KMS-11 (cell line): ENCODE measurements at regions not wholly inside any gene's neighbourhood (a gene's known extent, or its start where the extent isn't known, plus 50 kb on each side); places are given as distances from the start of the nearest gene placed in this dataset.

ENCODE experiments used
- H2AFZ ChIP-seq: fragments of 200-600 bp; sonication (generic); 2 replicates; pipeline ENCODE4 v1.6.1; 2016; ENCODE audit warnings: antibody characterized with exemption, mixed run types, low read depth
- H3K27ac ChIP-seq: fragments of 200-600 bp; sonication (generic); 2 replicates; pipeline ENCODE4 v1.6.1; 2016; ENCODE audit warnings: mild to moderate bottlenecking, mixed run types
- H3K27me3 ChIP-seq: fragments of 200-600 bp; sonication (generic); 2 replicates; pipeline ENCODE4 v1.6.1; 2017; ENCODE audit warnings: mild to moderate bottlenecking, low read depth, mixed run types, moderate library complexity; ENCODE audit not compliant: insufficient read depth
- H3K36me3 ChIP-seq: fragments of 200-600 bp; sonication (generic); 2 replicates; pipeline ENCODE4 v1.6.1; 2017; ENCODE audit warnings: mild to moderate bottlenecking, mixed run types; ENCODE audit not compliant: insufficient read depth
- H3K4me1 ChIP-seq: fragments of 200-600 bp; sonication (generic); 2 replicates; pipeline ENCODE4 v1.6.1; 2016; ENCODE audit warnings: mild to moderate bottlenecking, low read depth, mixed run types; ENCODE audit not compliant: poor library complexity, severe bottlenecking
- H3K4me2 ChIP-seq: fragments of 200-600 bp; sonication (generic); 2 replicates; pipeline ENCODE4 v1.7.0; 2016; ENCODE audit warnings: mild to moderate bottlenecking, mixed run types
- H3K4me3 ChIP-seq: fragments of 200-600 bp; sonication (generic); IDR thresholded peaks from 2 replicates; pipeline ENCODE4 v1.6.1; 2017; ENCODE audit warnings: low read depth, low read length, mixed read lengths; ENCODE audit not compliant: insufficient read depth
- H3K79me2 ChIP-seq: fragments of 200-600 bp; sonication (generic); 2 replicates; pipeline ENCODE4 v1.6.1; 2016; ENCODE audit warnings: low read depth, mixed run types; ENCODE audit not compliant: insufficient read depth
- H3K9ac ChIP-seq: fragments of 200-600 bp; sonication (generic); 2 replicates; pipeline ENCODE4 v1.6.1; 2016; ENCODE audit warnings: mild to moderate bottlenecking, mixed run types
- H4K20me1 ChIP-seq: fragments of 200-600 bp; sonication (generic); 2 replicates; pipeline ENCODE4 v1.6.1; 2016; ENCODE audit warnings: mild to moderate bottlenecking, mixed run types; ENCODE audit not compliant: insufficient read depth
- CTCF ChIP-seq: fragments of 200-600 bp; sonication (generic); conservative IDR thresholded peaks from 2 replicates; pipeline ENCODE4 v1.6.1; 2017; ENCODE audit warnings: low read depth, mild to moderate bottlenecking, antibody characterized with exemption, low read length, moderate library complexity, mixed read lengths

GRCh38 chr4:18369561-18369960, 348.0 kb upstream of the LCORL start:
- no peak overlapping the region for H3K9ac ChIP-seq
- H3K27me3 ChIP-seq: no peaks in the 10 kb centered on the region
- no peak overlapping the region for H3K27ac ChIP-seq
- H3K4me3 ChIP-seq: no peak overlapping the region
- H3K4me1 ChIP-seq: no peaks in the 10 kb centered on the region
- no peak overlapping the region for H3K4me2 ChIP-seq
- H3K79me2 ChIP-seq: no peaks in the 10 kb centered on the region
- H4K20me1 ChIP-seq: no peaks in the 10 kb centered on the region
- TF ChIP-seq CTCF: no peak
- no peak overlapping the region for H2AFZ ChIP-seq
- H3K36me3 ChIP-seq: no peaks in the 10 kb centered on the region

DNA sequence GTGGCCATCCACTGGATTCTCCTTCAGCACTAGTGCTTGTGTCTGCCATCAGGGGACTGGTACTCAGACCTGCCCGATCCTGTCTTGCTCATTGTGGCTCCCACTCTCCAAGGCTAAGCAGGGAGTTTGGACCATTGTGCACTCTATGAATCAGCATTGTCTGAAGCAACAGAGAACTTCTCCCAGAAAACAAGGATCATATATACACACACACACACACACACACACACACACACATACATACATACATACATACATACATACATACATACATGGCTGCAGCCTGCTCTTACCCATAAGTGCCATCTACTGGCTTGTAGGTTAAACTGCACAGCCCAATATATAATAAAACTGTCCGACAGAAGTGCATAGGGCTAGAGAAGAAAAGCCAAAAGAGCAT, 345.3 kb upstream of the LCORL start:
- Histone ChIP-seq H4K20me1 (no peaks in the 10 kb centered on the region), H3K79me2 (no peaks in the 10 kb centered on the region), H3K27ac (no peak overlapping the region), H2AFZ (no peak overlapping the region), H3K4me2 (no peak overlapping the region), H3K4me1 (no peaks in the 10 kb centered on the region), H3K4me3 (no peak overlapping the region), H3K36me3 (no peaks in the 10 kb centered on the region), H3K9ac (no peak overlapping the region), H3K27me3 (no peaks in the 10 kb centered on the region)
- peak; percentile 72 for TF ChIP-seq CTCF

DNA sequence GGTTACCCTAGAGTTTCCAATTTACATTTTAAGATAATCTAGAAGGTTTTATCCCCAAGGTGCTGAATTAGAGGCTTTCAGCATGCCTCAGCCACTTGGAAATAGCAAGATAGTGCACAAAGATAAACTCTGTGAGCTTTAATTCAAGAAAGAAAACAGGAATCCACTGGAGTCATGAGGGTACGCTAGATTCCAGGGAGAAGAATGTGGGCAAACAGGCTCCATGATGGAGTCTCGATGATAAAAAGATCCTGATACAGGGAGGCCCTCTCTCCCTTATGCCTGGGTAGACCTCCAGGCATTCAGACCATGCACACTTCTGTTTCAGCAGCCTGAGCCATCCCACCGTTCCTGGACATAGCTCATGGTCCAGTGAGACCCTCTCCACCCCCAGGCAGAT, 344.6 kb upstream of the LCORL start:
- H3K36me3 ChIP-seq: no peaks in the 10 kb centered on the region
- H3K4me3 ChIP-seq: no peak overlapping the region
- no peak overlapping the region for H2AFZ ChIP-seq
- TF ChIP-seq CTCF: no peak
- no peak overlapping the region for H3K4me2 ChIP-seq
- no peaks in the 10 kb centered on the region for H3K79me2 ChIP-seq
- no peaks in the 10 kb centered on the region for H4K20me1 ChIP-seq
- no peak overlapping the region for H3K27ac ChIP-seq
- no peaks in the 10 kb centered on the region for H3K4me1 ChIP-seq
- H3K9ac ChIP-seq: no peak overlapping the region
- H3K27me3 ChIP-seq: no peaks in the 10 kb centered on the region

DNA sequence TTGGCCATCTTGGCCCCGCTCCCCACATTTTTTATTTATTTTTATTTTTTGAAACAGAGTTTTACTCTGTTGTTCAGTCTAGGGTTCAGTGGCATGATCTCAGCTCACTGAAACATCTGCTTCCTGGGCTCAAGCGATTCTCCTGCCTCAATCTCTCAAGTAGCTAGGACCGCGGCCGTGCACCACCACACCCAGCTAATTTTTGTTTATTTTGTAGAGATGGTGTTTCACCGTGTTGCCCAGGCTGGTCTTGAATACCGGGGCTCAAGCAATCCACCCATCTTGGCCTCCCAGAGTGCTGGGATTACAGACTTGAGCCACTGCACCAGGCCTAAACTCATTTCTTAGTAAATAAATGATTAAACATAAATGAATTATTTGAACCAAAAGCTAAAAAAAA, 322.0 kb upstream of the LCORL start:
- Histone ChIP-seq H4K20me1 (no peaks in the 10 kb centered on the region), H2AFZ (no peak overlapping the region), H3K9ac (no peak overlapping the region), H3K27me3 (no peaks in the 10 kb centered on the region), H3K4me3 (no peak overlapping the region), H3K27ac (no peak overlapping the region), H3K4me1 (no peaks in the 10 kb centered on the region), H3K4me2 (no peak overlapping the region), H3K36me3 (no peaks in the 10 kb centered on the region), H3K79me2 (no peaks in the 10 kb centered on the region)
- TF ChIP-seq CTCF: no peak

GRCh38 chr4:18342847-18343246, 321.3 kb upstream of the LCORL start:
- no peaks in the 10 kb centered on the region for H4K20me1 ChIP-seq
- no peaks in the 10 kb centered on the region for H3K27me3 ChIP-seq
- no peaks in the 10 kb centered on the region for H3K79me2 ChIP-seq
- H3K36me3 ChIP-seq: no peaks in the 10 kb centered on the region
- no peak overlapping the region for H2AFZ ChIP-seq
- TF ChIP-seq CTCF: no peak
- no peak overlapping the region for H3K9ac ChIP-seq
- no peaks in the 10 kb centered on the region for H3K4me1 ChIP-seq
- H3K4me3 ChIP-seq: no peak overlapping the region
- H3K4me2 ChIP-seq: no peak overlapping the region
- H3K27ac ChIP-seq: no peak overlapping the region
